MM.1S (cell line): ENCODE measurements at regions not wholly inside any gene's neighbourhood (a gene's known extent, or its start where the extent isn't known, plus 50 kb on each side); places are given as distances from the start of the nearest gene placed in this dataset.

ENCODE experiments used
- EZH2 ChIP-seq: fragments of 300-600 bp; sonication (generic); optimal IDR thresholded peaks from 2 replicates; pipeline ENCODE3; 2017; ENCODE audit warnings: low read depth, mild to moderate bottlenecking, antibody characterized with exemption, low read length, mixed read lengths
- EZH2phosphoT487 ChIP-seq: fragments of 300-600 bp; sonication (generic); IDR thresholded peaks from 2 replicates; pipeline ENCODE4 v1.6.1; 2018; ENCODE audit warnings: antibody characterized with exemption, low read length
- TF ChIP-seq, protein P1 (sequence below): fragments of 300-600 bp; sonication (generic); IDR thresholded peaks from 2 replicates; pipeline ENCODE4 v1.5.1; 2016; ENCODE audit warnings: antibody characterized with exemption, low read length, mixed read lengths

DNA sequence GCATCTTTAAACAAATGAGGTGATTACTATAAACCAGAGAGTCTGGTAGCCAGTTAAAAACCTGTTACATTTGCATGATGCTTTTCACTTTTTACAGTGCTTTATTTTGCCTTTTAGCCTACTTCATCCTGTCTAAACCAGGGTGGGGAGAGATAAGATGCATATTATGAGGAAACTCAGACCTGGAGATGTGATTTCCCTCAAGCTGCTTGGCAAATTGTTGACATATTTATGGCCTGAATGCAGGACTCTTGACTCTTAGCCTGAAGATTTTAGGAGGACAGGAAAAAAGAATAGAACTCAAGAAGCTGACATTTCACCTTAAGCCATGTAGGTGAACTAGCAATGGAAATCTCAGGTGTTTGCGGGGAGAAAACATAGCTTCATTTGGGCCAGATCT lies 202.8 kb downstream of the NMUR2 start:
- TF ChIP-seq, protein P1, sequence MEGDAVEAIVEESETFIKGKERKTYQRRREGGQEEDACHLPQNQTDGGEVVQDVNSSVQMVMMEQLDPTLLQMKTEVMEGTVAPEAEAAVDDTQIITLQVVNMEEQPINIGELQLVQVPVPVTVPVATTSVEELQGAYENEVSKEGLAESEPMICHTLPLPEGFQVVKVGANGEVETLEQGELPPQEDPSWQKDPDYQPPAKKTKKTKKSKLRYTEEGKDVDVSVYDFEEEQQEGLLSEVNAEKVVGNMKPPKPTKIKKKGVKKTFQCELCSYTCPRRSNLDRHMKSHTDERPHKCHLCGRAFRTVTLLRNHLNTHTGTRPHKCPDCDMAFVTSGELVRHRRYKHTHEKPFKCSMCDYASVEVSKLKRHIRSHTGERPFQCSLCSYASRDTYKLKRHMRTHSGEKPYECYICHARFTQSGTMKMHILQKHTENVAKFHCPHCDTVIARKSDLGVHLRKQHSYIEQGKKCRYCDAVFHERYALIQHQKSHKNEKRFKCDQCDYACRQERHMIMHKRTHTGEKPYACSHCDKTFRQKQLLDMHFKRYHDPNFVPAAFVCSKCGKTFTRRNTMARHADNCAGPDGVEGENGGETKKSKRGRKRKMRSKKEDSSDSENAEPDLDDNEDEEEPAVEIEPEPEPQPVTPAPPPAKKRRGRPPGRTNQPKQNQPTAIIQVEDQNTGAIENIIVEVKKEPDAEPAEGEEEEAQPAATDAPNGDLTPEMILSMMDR, result no peak
- TF ChIP-seq EZH2 (no peak), EZH2phosphoT487 (no peak)
